Left ventricle myocardium inferior (tissue), 1 donor: ENCODE measurements at regions not wholly inside any gene's neighbourhood (a gene's known extent, or its start where the extent isn't known, plus 50 kb on each side); places are given as distances from the start of the nearest gene placed in this dataset.

Experiments used
- DNase-seq: peaks from one replicate; pipeline ENCODE4 v3.0.0-alpha.2; 2020
- H3K27ac ChIP-seq: fragments of 200-600 bp; replicated peaks from 2 replicates; pipeline ENCODE4 v1.8.0; 2021
- H3K27me3 ChIP-seq: fragments of 200-600 bp; 2 replicates; pipeline ENCODE4 v1.8.0; 2021; ENCODE audit warnings: low read depth
- H3K36me3 ChIP-seq: fragments of 200-600 bp; 2 replicates; pipeline ENCODE4 v1.8.0; 2021
- H3K4me1 ChIP-seq: fragments of 200-600 bp; 2 replicates; pipeline ENCODE4 v1.8.0; 2021
- H3K4me3 ChIP-seq: fragments of 200-600 bp; 2 replicates; pipeline ENCODE4 v1.8.0; 2021; ENCODE audit warnings: mild to moderate bottlenecking, moderate library complexity
- H3K9me3 ChIP-seq: fragments of 200-600 bp; replicated peaks from 2 replicates; pipeline ENCODE4 v1.8.0; 2021
- CTCF ChIP-seq: fragments of 200-600 bp; IDR thresholded peaks from 2 replicates; pipeline ENCODE4 v1.8.0; 2021; ENCODE audit warnings: antibody characterized with exemption, mild to moderate bottlenecking, borderline replicate concordance
- intact Hi-C: fragments of 100-400 bp; cut with micrococcal nuclease; formaldehyde crosslinking; loops from one replicate; pipeline ENCODE4 v1.11.0; 2022
- donor health status: DM: no; HTN: yes; CAD: no; lungs with severe emphysema.

- intact Hi-C loops: no loop called here
- no peak for DNase-seq
- H3K36me3 ChIP-seq: no peaks in the 10 kb centered on the region
Observed at GRCh38 chr6:156160007-156160794, 617.0 kb upstream of the ARID1B start.

GRCh38 chr6:156154896-156155295, 622.3 kb upstream of the ARID1B start:
- TF ChIP-seq CTCF: no peak
- DNase-seq: no peak
- H3K27ac ChIP-seq: no peak overlapping the region
- no peaks in the 10 kb centered on the region for H3K9me3 ChIP-seq
- H3K36me3 ChIP-seq: no peaks in the 10 kb centered on the region
- no peaks in the 10 kb centered on the region for H3K27me3 ChIP-seq
- no peak overlapping the region for H3K4me3 ChIP-seq
- H3K4me1 ChIP-seq: no peaks in the 10 kb centered on the region
- intact Hi-C loops: no loop called here

More at GRCh38 chr6:156160007-156160794, 617.0 kb upstream of the ARID1B start:
- H3K4me1 ChIP-seq: no peaks in the 10 kb centered on the region
- no peaks in the 10 kb centered on the region for H3K9me3 ChIP-seq
- no peak for TF ChIP-seq CTCF
- H3K27me3 ChIP-seq: no peaks in the 10 kb centered on the region
- H3K27ac ChIP-seq: no peak overlapping the region
- H3K4me3 ChIP-seq: no peak overlapping the region

- no peak for DNase-seq
- H3K4me3 ChIP-seq: no peak overlapping the region
Observed at GRCh38 chr6:156150391-156150790, 626.8 kb upstream of the ARID1B start.

GRCh38 chr6:156146891-156147290, 630.3 kb upstream of the ARID1B start:
- H3K4me1 ChIP-seq: no peaks in the 10 kb centered on the region
- H3K27ac ChIP-seq: no peak overlapping the region
- no peaks in the 10 kb centered on the region for H3K27me3 ChIP-seq
- no peak overlapping the region for H3K4me3 ChIP-seq
- peaks cover 12% of the 10 kb centered on the region for H3K9me3 ChIP-seq
- intact Hi-C loops: no loop called here
- no peak for DNase-seq
- no peaks in the 10 kb centered on the region for H3K36me3 ChIP-seq
- no peak for TF ChIP-seq CTCF

More at GRCh38 chr6:156150391-156150790, 626.8 kb upstream of the ARID1B start:
- intact Hi-C loops: no loop called here
- Histone ChIP-seq H3K27ac (no peak overlapping the region), H3K9me3 (no peaks in the 10 kb centered on the region), H3K4me1 (no peaks in the 10 kb centered on the region), H3K36me3 (no peaks in the 10 kb centered on the region), H3K27me3 (no peaks in the 10 kb centered on the region)
- TF ChIP-seq CTCF: no peak

- no peak for DNase-seq
- Histone ChIP-seq H3K36me3 (no peaks in the 10 kb centered on the region), H3K4me3 (no peak overlapping the region), H3K4me1 (peaks cover 3% of the 10 kb centered on the region), H3K27ac (no peak overlapping the region), H3K27me3 (no peaks in the 10 kb centered on the region), H3K9me3 (peaks cover 24% of the 10 kb centered on the region)
- intact Hi-C loops: no loop called here
- no peak for TF ChIP-seq CTCF
Observed at GRCh38 chr6:156131221-156131903, 645.8 kb upstream of the ARID1B start.
